ENCODE measurements at regions not wholly inside any gene's neighbourhood (a gene's known extent, or its start where the extent isn't known, plus 50 kb on each side); places are given as distances from the start of the nearest gene placed in this dataset.
"Not testable (repeated sequence)": the region's sequence is repeated elsewhere in the genome, so short reads cannot be mapped to it uniquely, and the experiment has no call there.

DNA sequence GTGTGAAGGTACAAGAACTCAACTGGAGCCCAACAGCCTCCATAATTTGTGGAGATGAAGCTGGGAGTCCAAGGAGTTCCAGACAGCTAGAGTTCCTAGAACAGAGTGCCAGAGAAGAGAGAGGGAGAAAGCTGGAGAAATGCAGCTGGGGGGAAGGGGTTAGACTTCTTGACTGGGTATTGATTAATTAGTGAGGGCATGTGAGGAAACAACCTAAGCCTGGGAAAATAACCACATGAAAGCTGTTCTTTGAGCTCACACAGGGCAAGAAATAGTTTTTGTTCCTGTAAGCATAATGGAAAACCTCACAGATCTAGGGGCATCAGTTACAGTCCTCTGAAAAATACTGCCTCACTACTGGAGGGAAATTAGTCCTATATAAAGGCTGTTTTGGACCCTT, 230.5 kb upstream of the FKBP1C start:
- CTCF ChIA-PET: no interaction called here
- no peak overlapping the region for H3K27ac ChIP-seq (ENCODE audit: low read depth, low read length)
- DNase-seq (ENCODE audit: low read depth, low spot score): no peak
- H3K27me3 ChIP-seq (ENCODE audit: control insufficient read depth, insufficient read depth, low read length): no peaks in the 10 kb centered on the region
- TF ChIP-seq, protein P1, sequence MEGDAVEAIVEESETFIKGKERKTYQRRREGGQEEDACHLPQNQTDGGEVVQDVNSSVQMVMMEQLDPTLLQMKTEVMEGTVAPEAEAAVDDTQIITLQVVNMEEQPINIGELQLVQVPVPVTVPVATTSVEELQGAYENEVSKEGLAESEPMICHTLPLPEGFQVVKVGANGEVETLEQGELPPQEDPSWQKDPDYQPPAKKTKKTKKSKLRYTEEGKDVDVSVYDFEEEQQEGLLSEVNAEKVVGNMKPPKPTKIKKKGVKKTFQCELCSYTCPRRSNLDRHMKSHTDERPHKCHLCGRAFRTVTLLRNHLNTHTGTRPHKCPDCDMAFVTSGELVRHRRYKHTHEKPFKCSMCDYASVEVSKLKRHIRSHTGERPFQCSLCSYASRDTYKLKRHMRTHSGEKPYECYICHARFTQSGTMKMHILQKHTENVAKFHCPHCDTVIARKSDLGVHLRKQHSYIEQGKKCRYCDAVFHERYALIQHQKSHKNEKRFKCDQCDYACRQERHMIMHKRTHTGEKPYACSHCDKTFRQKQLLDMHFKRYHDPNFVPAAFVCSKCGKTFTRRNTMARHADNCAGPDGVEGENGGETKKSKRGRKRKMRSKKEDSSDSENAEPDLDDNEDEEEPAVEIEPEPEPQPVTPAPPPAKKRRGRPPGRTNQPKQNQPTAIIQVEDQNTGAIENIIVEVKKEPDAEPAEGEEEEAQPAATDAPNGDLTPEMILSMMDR (IDR thresholded peaks at IDR 0.05; ENCODE audit: low read depth, low read length): no peak
- POLR2A ChIA-PET: no interaction called here
- no peak overlapping the region for H3K4me3 ChIP-seq (ENCODE audit: low read depth, low read length)
- H3K9me3 ChIP-seq (ENCODE audit: control insufficient read depth, insufficient read depth, low read length): no peaks in the 10 kb centered on the region

DNA sequence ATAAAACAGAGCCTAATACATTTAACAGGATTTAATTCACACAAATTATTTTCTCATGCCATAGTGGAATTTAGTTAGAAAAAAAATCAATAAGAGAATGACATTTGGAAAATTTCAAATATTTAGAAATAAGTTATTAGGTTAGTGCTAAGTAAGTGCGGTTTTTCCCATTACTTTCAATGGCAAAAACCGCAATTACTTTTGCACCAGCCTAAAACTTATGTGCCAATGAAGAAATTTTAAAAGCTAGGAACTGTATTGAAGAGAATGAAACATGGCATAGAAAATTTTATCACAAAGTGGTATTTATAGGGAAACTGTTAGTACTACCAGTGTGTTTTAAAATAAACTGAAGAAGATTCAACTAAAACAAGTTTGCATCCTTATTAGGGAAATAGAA, 228.3 kb upstream of the FKBP1C start:
- no peaks in the 10 kb centered on the region for H3K27me3 ChIP-seq (ENCODE audit: control insufficient read depth, insufficient read depth, low read length)
- H3K27ac ChIP-seq (ENCODE audit: low read depth, low read length): no peak overlapping the region
- CTCF ChIA-PET: no interaction called here
- no peaks in the 10 kb centered on the region for H3K9me3 ChIP-seq (ENCODE audit: control insufficient read depth, insufficient read depth, low read length)
- TF ChIP-seq, protein P1 (IDR thresholded peaks at IDR 0.05; ENCODE audit: low read depth, low read length): no peak
- POLR2A ChIA-PET: no interaction called here
- no peak for DNase-seq (ENCODE audit: low read depth, low spot score)
- no peak overlapping the region for H3K4me3 ChIP-seq (ENCODE audit: low read depth, low read length)

DNA sequence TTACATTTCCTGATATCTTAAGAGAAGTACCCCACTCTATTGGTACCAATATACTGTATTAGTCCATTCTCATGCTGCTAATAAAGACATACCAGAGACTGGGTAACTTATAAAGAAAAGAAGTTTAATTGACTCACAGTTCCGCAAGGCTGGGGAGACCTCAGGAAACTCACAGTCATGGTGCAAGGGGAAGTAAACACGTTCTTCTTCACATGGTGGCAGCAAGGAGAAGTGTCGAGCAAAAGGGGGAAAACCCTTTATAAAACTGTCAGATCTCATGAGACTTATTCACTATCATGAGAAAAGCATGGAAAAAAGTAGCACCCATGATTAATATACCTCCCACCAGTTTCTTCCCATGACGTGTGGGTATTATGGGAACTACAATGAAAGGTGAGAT, 219.6 kb upstream of the FKBP1C start:
- H3K27ac ChIP-seq (ENCODE audit: low read depth, low read length); CTCF ChIA-PET; DNase-seq (ENCODE audit: low read depth, low spot score); POLR2A ChIA-PET; H3K27me3 ChIP-seq (ENCODE audit: control insufficient read depth, insufficient read depth, low read length); H3K4me3 ChIP-seq (ENCODE audit: low read depth, low read length): not testable (repeated sequence)
- peaks cover 14% of the 10 kb centered on the region; the same call in 1 of the 2 replicates for H3K9me3 ChIP-seq (ENCODE audit: control insufficient read depth, insufficient read depth, low read length)

DNA sequence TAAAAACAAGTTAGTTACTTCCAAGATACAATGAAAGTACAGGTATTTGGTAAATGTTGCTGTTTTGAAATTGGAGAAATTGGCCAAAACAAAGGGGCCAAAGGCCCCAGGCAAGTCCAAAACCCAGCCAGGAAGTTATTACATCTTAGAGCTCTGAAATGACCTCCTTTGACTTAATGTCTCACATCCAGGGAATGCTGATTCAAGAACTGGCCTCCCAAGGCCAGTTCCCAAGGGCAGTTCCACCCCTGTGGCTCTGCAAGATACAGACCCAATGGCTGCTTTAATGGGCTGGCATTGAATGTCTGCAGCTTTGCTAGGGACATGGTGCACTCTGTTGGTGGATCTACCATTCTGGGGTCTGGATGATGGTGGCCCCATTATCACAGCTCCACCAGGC, 217.3 kb upstream of the FKBP1C start:
- TF ChIP-seq, protein P1 (IDR thresholded peaks at IDR 0.05; ENCODE audit: low read depth, low read length): no peak
- ChIA-PET CTCF (no interaction called here), POLR2A (no interaction called here)
- Histone ChIP-seq H3K27me3 (ENCODE audit: control insufficient read depth, insufficient read depth, low read length) (no peaks in the 10 kb centered on the region), H3K9me3 (ENCODE audit: control insufficient read depth, insufficient read depth, low read length) (peaks cover 14% of the 10 kb centered on the region; the same call in 1 of the 2 replicates), H3K4me3 (ENCODE audit: low read depth, low read length) (no peak overlapping the region), H3K27ac (ENCODE audit: low read depth, low read length) (no peak overlapping the region)
- no peak for DNase-seq (ENCODE audit: low read depth, low spot score)

DNA sequence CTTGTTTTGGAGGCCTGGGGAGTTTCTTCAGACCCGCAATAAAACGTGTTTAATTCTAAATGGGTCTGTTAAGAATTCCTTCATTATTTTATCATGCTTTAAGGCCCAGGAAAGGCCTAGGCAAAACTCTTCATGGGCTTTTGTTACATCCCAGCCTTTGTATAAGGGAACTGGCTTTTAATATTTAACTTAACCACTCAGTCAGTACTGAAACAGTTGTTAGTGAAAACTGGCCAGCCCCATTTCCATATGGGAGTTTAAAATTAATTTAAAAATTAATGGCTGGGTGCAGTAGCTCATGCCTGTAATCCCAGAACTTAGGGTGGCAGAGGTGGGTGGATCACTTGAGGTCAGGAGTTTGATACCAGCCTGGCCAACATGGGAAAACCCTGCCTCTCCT, 213.2 kb upstream of the FKBP1C start:
- Histone ChIP-seq H3K27me3 (ENCODE audit: control insufficient read depth, insufficient read depth, low read length) (no peaks in the 10 kb centered on the region), H3K4me3 (ENCODE audit: low read depth, low read length) (no peak overlapping the region), H3K9me3 (ENCODE audit: control insufficient read depth, insufficient read depth, low read length) (peaks cover 11% of the 10 kb centered on the region; the same call in 1 of the 2 replicates), H3K27ac (ENCODE audit: low read depth, low read length) (no peak overlapping the region)
- TF ChIP-seq, protein P1 (IDR thresholded peaks at IDR 0.05; ENCODE audit: low read depth, low read length): no peak
- CTCF ChIA-PET: no interaction called here
- POLR2A ChIA-PET: no interaction called here
- DNase-seq (ENCODE audit: low read depth, low spot score): no peak

DNA sequence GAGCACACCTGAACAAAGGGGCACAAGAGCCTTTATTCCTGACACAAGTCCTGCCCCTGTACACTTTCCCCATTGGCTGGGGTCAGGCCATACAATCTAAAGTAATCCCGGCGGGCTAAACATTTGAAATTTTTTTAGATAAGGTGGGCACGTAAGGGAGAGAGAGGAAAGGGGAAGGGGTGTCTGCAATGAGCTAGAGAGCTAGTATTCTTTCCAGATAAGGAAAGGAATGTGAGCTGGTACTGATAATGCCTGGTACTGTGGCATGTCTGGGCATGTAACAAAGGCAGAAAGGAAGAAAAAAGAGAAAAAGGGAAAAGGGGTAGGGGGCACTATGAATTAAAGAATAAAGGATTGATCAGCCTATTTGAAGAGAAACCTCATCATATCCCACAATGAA, 212.0 kb upstream of the FKBP1C start:
- H3K4me3 ChIP-seq (ENCODE audit: low read depth, low read length); H3K27ac ChIP-seq (ENCODE audit: low read depth, low read length); DNase-seq (ENCODE audit: low read depth, low spot score); CTCF ChIA-PET; H3K9me3 ChIP-seq (ENCODE audit: control insufficient read depth, insufficient read depth, low read length); POLR2A ChIA-PET; H3K27me3 ChIP-seq (ENCODE audit: control insufficient read depth, insufficient read depth, low read length): not testable (repeated sequence)

Data from AG04450 (cell line).